Prostate gland (tissue), 2 donors: ENCODE measurements at regions not wholly inside any gene's neighbourhood (a gene's known extent, or its start where the extent isn't known, plus 50 kb on each side); places are given as distances from the start of the nearest gene placed in this dataset.

Source experiments
- CTCF ChIP-seq, 4 experiments: fragments of 200-600 bp in 2 of 4; fragments of 450-650 bp in 2 of 4; sonication (generic) in 2 of 4; IDR thresholded peaks; 1 replicate in 3 of 4; 2 replicates in 1 of 4; pipeline ENCODE4 v1.5.1; 2016 to 2019; ENCODE audit warnings: antibody characterized with exemption in 4 of 4, mild to moderate bottlenecking in 2 of 4, moderate library complexity in 2 of 4
- POLR2A ChIP-seq: fragments of 450-650 bp; IDR thresholded peaks from one replicate; pipeline ENCODE4 v1.6.1; 2016; ENCODE audit warnings: antibody characterized with exemption, mild to moderate bottlenecking
- POLR2AphosphoS5 ChIP-seq: sonication (generic); formaldehyde crosslinking; IDR thresholded peaks from one replicate; pipeline ENCODE4 v1.6.1; 2017; ENCODE audit warnings: antibody characterized with exemption

GRCh38 chr18:40325988-40326387 lies 1629.0 kb upstream of the PIK3C3 start:
- TF ChIP-seq CTCF (IDR thresholded peaks at IDR 0.05) (no peak), POLR2A (no peak), POLR2AphosphoS5 (no peak)
